ENCODE measurements at regions not wholly inside any gene's neighbourhood (a gene's known extent, or its start where the extent isn't known, plus 50 kb on each side); places are given as distances from the start of the nearest gene placed in this dataset.

- H3K4me3 ChIP-seq (ENCODE audit: low read depth, low read length) = peak overlapping the region; percentile 71
- TF ChIP-seq, protein P1, sequence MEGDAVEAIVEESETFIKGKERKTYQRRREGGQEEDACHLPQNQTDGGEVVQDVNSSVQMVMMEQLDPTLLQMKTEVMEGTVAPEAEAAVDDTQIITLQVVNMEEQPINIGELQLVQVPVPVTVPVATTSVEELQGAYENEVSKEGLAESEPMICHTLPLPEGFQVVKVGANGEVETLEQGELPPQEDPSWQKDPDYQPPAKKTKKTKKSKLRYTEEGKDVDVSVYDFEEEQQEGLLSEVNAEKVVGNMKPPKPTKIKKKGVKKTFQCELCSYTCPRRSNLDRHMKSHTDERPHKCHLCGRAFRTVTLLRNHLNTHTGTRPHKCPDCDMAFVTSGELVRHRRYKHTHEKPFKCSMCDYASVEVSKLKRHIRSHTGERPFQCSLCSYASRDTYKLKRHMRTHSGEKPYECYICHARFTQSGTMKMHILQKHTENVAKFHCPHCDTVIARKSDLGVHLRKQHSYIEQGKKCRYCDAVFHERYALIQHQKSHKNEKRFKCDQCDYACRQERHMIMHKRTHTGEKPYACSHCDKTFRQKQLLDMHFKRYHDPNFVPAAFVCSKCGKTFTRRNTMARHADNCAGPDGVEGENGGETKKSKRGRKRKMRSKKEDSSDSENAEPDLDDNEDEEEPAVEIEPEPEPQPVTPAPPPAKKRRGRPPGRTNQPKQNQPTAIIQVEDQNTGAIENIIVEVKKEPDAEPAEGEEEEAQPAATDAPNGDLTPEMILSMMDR (IDR thresholded peaks at IDR 0.05; ENCODE audit: insufficient read depth, low read depth, low read length) = no peak
- peak; percentile 17 for DNase-seq (ENCODE audit: low read depth)
Observed at GRCh38 chr10:65570143-65571010, 1355.5 kb upstream of the LRRTM3 start.

- H3K4me3 ChIP-seq (ENCODE audit: low read depth, low read length) = peak overlapping the region; percentile 71
- peak; percentile 9 for DNase-seq (ENCODE audit: low read depth)
- TF ChIP-seq, protein P1 (IDR thresholded peaks at IDR 0.05; ENCODE audit: insufficient read depth, low read depth, low read length) = no peak
Observed at GRCh38 chr10:65571011-65571570, 1354.7 kb upstream of the LRRTM3 start.

GRCh38 chr10:65581426-65582026 lies 1344.3 kb upstream of the LRRTM3 start:
- TF ChIP-seq, protein P1 (IDR thresholded peaks at IDR 0.05; ENCODE audit: insufficient read depth, low read depth, low read length) = no peak
- H3K4me3 ChIP-seq (ENCODE audit: low read depth, low read length) = no peak overlapping the region
- no peak for DNase-seq (ENCODE audit: low read depth)

- TF ChIP-seq, protein P1 (IDR thresholded peaks at IDR 0.05; ENCODE audit: insufficient read depth, low read depth, low read length) = no peak
- H3K4me3 ChIP-seq (ENCODE audit: low read depth, low read length) = no peak overlapping the region
- DNase-seq (ENCODE audit: low read depth) = no peak
Observed at GRCh38 chr10:65602182-65602865, 1323.5 kb upstream of the LRRTM3 start.

DNA sequence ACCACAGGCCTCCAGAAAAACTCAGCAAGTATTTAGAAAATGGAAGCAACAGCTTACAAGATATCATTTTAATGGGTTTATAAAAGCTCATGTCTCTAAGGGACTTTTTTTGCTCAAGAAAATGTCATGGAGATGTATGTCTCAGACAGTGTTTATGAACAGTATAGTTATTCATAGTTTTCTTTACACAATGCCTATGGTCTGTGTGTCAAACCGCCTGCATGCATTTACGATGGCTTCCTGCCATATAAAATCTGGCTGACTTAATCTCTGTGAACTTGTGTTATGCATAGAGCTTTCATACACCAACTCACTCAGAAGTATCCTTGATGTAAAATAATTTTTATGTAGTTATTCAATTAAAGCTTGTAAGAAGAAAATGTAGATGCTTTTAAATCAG lies 1314.2 kb upstream of the LRRTM3 start:
- DNase-seq (ENCODE audit: low read depth) = peak; percentile 8
- TF ChIP-seq, protein P1 (IDR thresholded peaks at IDR 0.05; ENCODE audit: insufficient read depth, low read depth, low read length) = no peak
- no peak overlapping the region for H3K4me3 ChIP-seq (ENCODE audit: low read depth, low read length)

GRCh38 chr10:65614956-65615565 lies 1310.8 kb upstream of the LRRTM3 start:
- DNase-seq (ENCODE audit: low read depth) = no peak
- no peak overlapping the region for H3K4me3 ChIP-seq (ENCODE audit: low read depth, low read length)
- TF ChIP-seq, protein P1 (IDR thresholded peaks at IDR 0.05; ENCODE audit: insufficient read depth, low read depth, low read length) = no peak
